Peyer's patch (tissue), 4 donors: ENCODE measurements at regions not wholly inside any gene's neighbourhood (a gene's known extent, or its start where the extent isn't known, plus 50 kb on each side); places are given as distances from the start of the nearest gene placed in this dataset.
A peak's percentile ranks its signal among the peaks of the same experiment; 100 is the strongest.

Source experiments
- DNase-seq, 3 donors: peaks; one replicate each; pipeline ENCODE4 v3.0.0-alpha.2; 2017 to 2019
- H3K27ac ChIP-seq, 4 donors: fragments of 200-600 bp; sonication (generic); one replicate each; pipeline ENCODE4 v1.5.1; 2016 to 2019
- H3K27me3 ChIP-seq, 2 donors: fragments of 200-600 bp; sonication (generic); one replicate each; pipeline ENCODE4 v1.5.1; 2019
- H3K36me3 ChIP-seq, 3 donors: fragments of 200-600 bp; sonication (generic); one replicate each; pipeline ENCODE4 v1.5.1; 2016 to 2019
- H3K4me1 ChIP-seq, 4 donors: fragments of 200-600 bp; sonication (generic); one replicate each; pipeline ENCODE4 v1.5.1; 2016 to 2019
- H3K4me3 ChIP-seq, 4 donors: fragments of 200-600 bp; sonication (generic); 1 replicate in 3 of 4; 2 replicates in 1 of 4; pipeline ENCODE4 v1.5.1; 2016 to 2019; ENCODE audit warnings: mild to moderate bottlenecking in 1 of 4
- H3K9me3 ChIP-seq, 4 donors: fragments of 200-600 bp; sonication (generic); one replicate each; pipeline ENCODE4 v1.5.1; 2016 to 2019; ENCODE audit warnings: mild to moderate bottlenecking in 1 of 4
- POLR2A ChIP-seq, 2 donors: fragments of 450-650 bp; IDR thresholded peaks; one replicate each; pipeline ENCODE4 v1.5.1; 2017; ENCODE audit warnings: antibody characterized with exemption in 2 of 2, mild to moderate bottlenecking in 2 of 2, moderate library complexity in 2 of 2
- TF ChIP-seq, protein P1 (sequence below), 6 experiments: fragments of 450-650 bp in 4 of 6; fragments of 200-600 bp in 2 of 6; sonication (generic) in 1 of 6; IDR thresholded peaks; one replicate each; pipeline ENCODE4 v1.5.1; 2017 to 2019; ENCODE audit warnings: antibody characterized with exemption in 6 of 6, mild to moderate bottlenecking in 3 of 6, moderate library complexity in 1 of 6

DNA sequence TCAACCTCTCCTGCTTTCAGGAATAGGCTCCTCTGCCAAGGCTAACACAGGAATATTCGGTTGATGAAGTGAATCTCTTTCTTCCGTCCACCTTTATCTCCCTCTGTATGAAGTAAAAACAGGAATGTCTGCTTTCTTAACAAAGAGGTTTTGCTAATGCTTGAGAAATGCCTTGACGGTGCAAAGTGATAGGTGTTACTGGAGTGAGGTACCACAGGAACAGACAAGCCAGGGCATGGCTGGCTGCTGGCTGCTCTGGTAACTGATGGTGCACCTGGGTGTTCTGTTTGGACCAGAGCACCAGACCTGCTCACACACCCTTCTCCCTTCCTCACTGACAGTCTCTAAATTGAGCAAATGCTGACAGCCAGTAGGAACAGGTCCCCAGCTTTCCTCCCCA, 174.0 kb upstream of the FBXL4 start:
- Histone ChIP-seq H3K36me3 (no peaks in the 10 kb centered on the region), H3K4me3 (no peak overlapping the region), H3K27ac (no peak overlapping the region), H3K9me3 (no peaks in the 10 kb centered on the region), H3K4me1 (no peaks in the 10 kb centered on the region), H3K27me3 (no peaks in the 10 kb centered on the region)
- DNase-seq, result no peak
- no peak for TF ChIP-seq POLR2A (IDR thresholded peaks at IDR 0.05)
- TF ChIP-seq, protein P1, sequence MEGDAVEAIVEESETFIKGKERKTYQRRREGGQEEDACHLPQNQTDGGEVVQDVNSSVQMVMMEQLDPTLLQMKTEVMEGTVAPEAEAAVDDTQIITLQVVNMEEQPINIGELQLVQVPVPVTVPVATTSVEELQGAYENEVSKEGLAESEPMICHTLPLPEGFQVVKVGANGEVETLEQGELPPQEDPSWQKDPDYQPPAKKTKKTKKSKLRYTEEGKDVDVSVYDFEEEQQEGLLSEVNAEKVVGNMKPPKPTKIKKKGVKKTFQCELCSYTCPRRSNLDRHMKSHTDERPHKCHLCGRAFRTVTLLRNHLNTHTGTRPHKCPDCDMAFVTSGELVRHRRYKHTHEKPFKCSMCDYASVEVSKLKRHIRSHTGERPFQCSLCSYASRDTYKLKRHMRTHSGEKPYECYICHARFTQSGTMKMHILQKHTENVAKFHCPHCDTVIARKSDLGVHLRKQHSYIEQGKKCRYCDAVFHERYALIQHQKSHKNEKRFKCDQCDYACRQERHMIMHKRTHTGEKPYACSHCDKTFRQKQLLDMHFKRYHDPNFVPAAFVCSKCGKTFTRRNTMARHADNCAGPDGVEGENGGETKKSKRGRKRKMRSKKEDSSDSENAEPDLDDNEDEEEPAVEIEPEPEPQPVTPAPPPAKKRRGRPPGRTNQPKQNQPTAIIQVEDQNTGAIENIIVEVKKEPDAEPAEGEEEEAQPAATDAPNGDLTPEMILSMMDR (IDR thresholded peaks at IDR 0.05), result no peak

- H3K4me1 ChIP-seq, result no peaks in the 10 kb centered on the region
- no peaks in the 10 kb centered on the region for H3K27me3 ChIP-seq
- no peak for DNase-seq
- TF ChIP-seq POLR2A (IDR thresholded peaks at IDR 0.05), result no peak
- TF ChIP-seq, protein P1 (IDR thresholded peaks at IDR 0.05), result no peak
- H3K4me3 ChIP-seq, result no peak overlapping the region
- H3K27ac ChIP-seq, result no peak overlapping the region
- H3K9me3 ChIP-seq, result no peaks in the 10 kb centered on the region
- no peaks in the 10 kb centered on the region for H3K36me3 ChIP-seq
Observed at GRCh38 chr6:99120641-99121040, 172.9 kb upstream of the FBXL4 start.

DNA sequence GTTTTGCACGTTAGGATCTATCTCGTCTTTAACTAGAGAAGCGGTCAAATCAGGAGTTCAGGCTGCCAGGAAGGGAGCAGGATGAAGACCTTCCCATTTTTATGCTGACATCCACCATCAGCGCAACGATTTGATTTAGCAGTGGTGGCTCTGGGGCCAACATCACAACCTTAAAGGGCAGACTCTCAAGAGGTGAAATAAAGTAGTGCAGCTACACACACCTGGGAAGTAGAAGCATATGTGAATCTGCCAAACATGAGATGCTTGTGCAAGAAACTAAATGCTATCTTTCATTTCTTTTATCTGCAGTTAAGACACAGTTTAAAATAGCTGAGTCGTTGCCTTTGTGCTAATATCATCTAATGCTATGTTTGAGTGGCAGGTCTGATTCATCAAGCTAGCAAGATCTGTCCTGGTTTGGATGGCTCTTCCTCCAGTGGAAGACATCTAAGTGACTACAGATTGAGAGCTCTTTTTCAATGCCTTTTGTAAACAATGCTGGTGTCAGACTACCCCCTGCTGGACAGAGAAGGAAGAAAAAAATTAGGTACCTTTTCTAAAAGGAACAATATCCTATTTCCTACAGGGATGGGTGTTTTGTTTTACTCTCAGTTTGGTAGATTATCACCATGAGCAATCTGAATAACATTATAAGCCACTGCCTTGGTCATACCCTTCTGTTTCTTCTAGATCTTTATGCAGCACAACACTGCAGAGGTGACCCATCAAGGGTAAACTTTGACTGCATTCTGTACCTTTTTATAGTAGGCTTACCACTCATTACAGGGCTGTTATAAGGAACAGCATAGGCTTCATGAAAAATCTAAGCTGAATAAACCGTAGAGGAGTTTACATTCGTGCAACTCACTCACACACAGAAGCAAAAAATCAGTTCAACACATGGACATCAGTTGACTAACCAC, 171.6 kb upstream of the FBXL4 start:
- DNase-seq, result peak in 1 of 3 donors; percentile 60
- Histone ChIP-seq H3K9me3 (no peaks in the 10 kb centered on the region), H3K4me3 (no peak overlapping the region), H3K27ac (no peak overlapping the region), H3K4me1 (no peaks in the 10 kb centered on the region), H3K27me3 (no peaks in the 10 kb centered on the region), H3K36me3 (no peaks in the 10 kb centered on the region)
- TF ChIP-seq, protein P1 (IDR thresholded peaks at IDR 0.05), result peak in 5 of 6 experiments; percentile 17 to 74 (median 62)
- TF ChIP-seq POLR2A (IDR thresholded peaks at IDR 0.05), result no peak

DNA sequence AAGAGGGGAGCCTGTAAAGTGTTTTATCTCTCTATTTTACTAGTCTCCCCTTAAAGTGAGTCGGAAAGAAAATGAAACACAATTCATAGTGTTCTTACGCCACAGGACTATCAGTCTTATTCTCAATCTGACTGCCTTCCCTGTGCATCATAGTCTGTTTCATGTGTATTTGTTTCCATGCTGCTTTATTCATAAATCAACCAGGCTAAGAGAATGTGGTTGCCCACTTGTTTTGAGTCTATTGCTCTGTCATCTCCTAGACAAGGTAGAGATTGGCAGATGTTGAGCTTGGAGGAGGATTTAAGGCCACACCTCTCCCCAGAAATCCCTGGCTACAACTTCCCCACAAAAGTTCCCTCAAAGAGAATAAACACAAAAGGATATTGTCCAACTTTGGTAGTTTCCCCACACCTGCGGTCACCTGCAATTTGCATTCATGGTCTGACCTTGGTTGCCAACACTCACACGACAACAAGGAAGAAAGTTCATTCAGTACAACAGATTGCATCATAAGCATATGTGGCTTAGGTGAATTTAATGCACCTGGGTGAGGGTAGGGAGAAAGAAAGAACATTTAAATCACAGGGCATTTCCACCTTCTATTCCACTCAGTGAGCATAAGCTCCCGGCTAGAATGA, 167.1 kb upstream of the FBXL4 start:
- Histone ChIP-seq H3K27ac (no peak overlapping the region), H3K36me3 (no peaks in the 10 kb centered on the region), H3K4me1 (no peaks in the 10 kb centered on the region), H3K9me3 (no peaks in the 10 kb centered on the region), H3K27me3 (no peaks in the 10 kb centered on the region), H3K4me3 (no peak overlapping the region)
- TF ChIP-seq, protein P1 (IDR thresholded peaks at IDR 0.05), result no peak
- no peak for TF ChIP-seq POLR2A (IDR thresholded peaks at IDR 0.05)
- DNase-seq, result no peak

DNA sequence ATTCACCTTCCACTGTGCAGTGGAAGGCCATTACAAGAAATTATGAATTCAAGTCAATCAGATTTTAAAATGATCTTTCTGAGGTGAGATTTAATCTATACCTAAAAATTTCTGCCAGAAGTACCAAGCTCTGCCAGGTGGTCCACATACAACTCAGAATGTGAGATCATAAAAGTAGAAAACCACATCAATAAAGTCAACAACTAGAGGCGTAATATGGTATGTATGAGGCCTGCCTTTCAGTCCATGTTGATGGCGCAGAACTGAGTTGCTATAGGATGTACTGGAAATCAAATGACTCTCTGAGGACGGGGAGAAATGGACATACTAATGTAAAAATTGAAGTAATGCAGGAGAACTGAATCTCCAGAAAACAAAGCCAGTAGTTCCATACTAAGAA, 163.8 kb upstream of the FBXL4 start:
- no peaks in the 10 kb centered on the region for H3K9me3 ChIP-seq
- H3K4me1 ChIP-seq, result no peaks in the 10 kb centered on the region
- H3K27me3 ChIP-seq, result no peaks in the 10 kb centered on the region
- no peak for DNase-seq
- H3K4me3 ChIP-seq, result no peak overlapping the region
- no peak for TF ChIP-seq POLR2A (IDR thresholded peaks at IDR 0.05)
- TF ChIP-seq, protein P1 (IDR thresholded peaks at IDR 0.05), result no peak
- no peaks in the 10 kb centered on the region for H3K36me3 ChIP-seq
- H3K27ac ChIP-seq, result no peak overlapping the region
